NCI-H524 treated with DMSO at 0.1 percent for 48 hours (cell line): ENCODE measurements at regions not wholly inside any gene's neighbourhood (a gene's known extent, or its start where the extent isn't known, plus 50 kb on each side); places are given as distances from the start of the nearest gene placed in this dataset.

ENCODE experiments used
- DNase-seq: peaks from one replicate; lab custom pipeline; 2025; lab: John Stamatoyannopoulos, UW

DNA sequence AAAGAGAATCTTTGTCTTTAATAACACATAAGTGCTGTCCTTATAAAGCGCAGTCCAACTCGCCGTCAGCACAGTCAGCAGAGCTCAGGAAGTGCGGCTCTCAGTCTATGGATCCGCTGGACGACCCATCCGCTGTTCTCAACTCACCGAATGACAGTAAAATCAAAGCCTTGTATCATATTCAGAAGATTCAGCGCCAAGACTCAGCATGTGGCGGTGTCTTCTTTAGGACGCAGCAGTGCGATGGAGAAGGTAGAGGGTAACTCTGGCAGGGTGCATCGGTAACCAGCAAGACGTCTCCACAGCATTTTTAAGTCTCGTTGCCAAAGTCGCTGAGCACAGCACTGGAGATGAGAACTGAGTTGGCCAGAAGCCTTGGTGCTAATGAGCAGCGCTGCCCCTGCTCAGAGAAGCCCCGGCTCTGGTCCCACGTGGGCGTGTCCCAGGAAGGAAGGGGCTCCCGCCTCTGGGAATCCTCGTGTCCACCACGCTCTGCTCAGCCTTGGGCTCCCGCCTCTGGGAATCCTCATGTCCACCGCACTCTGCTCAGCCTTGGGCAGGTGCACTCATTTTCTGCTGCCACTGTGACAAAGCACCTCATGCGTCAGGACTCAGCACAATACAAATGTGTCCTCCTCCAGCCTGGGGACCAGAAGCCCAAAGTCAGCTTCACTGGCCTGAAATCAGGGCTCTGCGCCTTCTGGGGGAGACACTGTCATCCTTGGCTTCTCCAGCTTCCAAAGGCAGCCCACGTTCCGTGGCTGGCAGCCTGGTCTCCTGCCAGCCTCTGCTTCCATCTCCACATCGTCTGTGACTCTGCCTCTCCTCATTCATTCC is 238.0 kb upstream of the SALL3 start:
- no peak for DNase-seq

DNA sequence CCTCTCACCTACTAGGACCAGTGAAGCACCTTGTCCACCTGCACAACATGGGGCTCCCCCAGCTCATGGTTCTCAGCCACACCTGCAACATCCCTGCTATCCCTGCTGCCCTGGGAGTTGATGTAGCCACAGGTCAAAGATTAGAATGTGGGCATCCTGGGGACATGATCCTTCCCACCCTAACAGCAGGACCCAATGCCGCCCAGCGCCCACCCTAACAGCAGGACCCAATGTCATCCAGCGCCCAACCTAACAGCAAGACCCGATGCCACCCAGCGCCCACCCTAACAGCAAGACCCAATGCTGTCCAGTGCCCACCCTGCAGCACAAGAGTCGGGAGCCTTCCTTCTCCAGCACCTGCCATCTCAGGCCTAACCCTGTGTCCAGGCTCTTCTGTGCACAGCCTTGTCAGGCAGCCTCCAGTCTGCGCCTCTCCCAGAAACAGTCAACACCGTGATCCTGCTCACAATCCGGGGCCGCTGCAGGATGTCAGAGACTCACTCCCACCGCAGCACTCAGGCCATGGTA is 237.3 kb upstream of the SALL3 start:
- DNase-seq = no peak

DNA sequence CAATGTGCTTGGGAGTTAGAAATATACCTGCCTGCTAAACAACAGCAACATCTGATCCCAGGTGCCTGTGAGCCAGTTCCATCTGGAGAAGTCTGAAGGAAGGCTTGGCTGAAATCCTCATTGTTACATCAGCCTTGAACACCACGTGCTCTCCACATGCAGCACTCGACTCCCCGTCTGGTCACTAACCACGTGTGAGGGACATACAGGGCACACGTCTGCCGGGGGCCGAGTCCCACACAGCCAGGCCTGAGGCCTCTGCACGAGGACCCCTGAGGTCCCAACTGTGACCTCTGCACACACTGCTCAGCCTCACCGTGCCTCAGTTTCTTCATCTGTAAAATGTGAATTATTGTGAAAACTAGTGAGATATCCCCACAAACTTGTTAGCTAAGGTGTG is 236.5 kb upstream of the SALL3 start:
- no peak for DNase-seq

DNA sequence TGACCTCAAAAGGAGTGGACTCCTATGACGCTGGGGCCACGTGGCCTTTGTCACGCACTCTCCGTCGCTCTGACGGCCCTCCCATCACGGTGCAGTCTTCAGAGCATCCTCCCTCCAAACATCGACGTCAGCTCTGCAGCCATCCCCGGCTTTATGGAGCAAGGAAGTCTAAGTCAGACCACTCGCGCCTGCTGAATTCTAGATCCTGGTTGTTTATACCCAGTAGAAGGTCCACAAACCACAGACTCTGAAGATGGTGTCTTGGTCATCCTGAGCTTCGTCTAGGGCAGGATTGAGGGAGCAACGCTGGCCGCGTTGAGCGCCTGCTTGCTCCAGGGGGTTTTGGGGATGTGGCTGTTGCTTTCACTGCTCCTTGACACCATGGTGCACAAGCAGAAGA is 228.0 kb upstream of the SALL3 start:
- DNase-seq = no peak

DNA sequence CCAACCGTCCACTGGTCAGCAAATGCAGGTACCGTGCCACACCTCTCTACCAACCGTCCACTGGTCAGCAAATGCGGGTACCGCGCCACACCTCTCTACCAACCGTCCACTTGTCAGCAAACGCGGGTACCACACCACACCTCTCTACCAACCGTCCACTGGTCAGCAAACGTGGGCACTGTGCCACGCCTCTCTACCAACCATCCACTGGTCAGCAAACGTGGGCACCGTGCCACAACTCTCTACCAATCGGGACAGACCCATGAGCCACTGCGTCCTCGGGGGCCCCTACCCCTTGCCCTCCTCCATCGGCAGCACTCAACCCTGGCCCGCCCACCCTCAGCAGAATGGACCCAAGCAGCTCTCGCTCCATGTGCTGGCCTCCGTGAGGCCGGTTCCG is 226.4 kb upstream of the SALL3 start:
- DNase-seq = no peak

DNA sequence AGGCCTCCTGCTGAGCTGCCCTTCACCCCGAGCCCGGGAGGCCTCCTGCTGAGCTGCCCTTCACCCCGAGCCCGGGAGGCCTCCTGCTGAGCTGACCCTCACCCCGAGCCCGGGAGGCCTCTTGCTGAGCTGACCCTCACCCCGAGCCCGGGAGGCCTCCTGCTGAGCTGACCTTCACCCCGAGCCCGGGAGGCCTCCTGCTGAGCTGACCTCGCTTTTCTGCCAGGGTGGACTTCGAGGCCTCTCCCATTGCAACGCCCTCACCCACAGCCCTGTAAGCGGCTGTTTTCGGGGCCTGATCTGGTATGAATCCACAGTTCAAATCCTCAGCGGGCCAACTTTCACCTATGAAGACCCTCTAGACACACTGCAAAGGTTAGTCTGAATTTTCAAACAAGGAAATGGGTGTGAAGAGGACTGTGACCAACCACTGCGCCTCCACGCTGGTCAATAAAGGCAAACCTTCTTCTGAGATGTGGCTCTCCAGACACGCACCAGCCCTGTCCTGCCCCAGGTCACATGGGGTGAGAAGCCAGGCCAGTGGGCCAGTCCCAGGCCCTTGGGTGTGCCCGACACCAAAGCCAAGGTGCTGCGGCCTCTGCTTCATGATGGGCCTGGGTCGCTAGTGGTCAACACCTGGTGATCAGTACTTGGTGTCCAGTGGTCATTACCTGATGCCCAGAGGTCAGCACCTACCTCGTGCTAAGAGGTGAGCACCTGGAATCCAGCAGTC is 225.1 kb upstream of the SALL3 start:
- DNase-seq = no peak

DNA sequence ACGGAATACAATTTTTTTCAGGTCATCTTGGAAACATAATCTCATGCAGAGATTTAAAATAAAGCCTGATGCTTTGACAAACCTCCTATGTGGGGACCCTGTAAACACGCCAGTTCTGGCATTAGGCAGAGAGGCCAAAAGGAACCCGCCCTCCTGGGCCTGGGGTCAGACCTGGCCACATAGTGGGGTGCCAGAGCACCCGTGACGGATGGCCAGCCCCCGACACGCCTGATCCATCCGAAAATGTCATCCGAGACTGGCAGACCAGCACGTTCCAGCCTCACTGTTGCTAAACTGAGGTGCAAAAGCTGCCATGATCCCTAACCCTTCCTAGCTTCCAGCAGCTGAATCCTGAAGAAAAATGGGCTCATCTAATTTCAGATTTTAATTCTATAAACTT is 222.6 kb upstream of the SALL3 start:
- no peak for DNase-seq

DNA sequence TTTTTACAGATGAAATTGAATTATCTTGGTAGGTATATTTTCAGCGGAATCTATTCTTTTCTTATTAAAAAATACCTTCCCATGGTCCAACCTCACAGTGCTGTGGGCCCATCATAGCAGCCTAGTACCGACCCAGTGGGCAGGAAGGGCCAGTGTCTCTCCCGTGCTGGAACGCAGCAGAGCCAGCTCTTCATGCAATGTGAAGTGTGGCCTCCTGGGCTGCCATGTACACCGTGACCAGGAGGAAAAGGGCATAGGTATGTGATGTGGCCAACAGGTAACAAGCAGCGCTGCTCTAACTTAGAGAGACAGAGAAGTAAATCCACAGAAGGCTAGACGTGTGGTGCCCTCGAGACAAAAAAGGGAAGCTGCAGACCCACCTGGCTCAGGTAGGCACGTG is 221.1 kb upstream of the SALL3 start:
- DNase-seq = no peak

DNA sequence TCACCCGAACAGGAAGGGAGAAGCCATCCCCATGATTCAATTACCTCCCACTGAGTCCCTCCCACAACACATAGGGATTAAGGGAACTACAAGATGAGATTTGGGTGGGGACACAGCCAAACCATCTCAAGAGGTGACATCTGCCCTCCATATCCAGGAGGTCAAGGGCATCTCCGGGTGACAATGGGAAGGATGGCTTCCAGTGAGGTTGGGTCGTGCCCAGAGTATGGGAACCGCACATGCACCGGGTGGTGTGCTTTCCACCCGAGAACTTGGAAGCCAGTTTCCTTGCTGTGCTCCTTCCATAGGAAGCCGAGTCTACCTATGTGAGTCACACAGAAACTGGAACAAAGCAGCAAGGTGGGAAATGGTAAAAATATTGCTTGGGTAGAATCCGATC is 216.9 kb upstream of the SALL3 start:
- DNase-seq = no peak

DNA sequence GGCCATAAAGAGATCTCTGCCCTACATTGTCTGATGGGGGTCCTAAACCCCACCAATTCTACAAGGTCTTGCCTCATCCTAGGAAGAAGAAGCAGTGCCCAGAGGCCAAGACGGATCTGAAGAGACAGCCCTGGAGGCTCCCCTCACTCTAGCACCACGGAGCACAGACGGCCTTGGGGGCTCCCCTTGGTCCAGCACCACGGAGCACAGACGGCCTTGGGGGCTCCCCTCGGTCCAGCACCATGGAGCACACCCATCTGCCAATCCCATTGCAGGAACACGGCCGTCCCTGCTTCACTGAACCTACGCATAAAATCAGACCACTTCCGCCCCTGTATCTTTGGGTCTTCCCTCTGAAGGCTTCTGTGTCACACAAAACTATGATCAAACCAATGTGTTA is 215.1 kb upstream of the SALL3 start:
- DNase-seq = no peak

DNA sequence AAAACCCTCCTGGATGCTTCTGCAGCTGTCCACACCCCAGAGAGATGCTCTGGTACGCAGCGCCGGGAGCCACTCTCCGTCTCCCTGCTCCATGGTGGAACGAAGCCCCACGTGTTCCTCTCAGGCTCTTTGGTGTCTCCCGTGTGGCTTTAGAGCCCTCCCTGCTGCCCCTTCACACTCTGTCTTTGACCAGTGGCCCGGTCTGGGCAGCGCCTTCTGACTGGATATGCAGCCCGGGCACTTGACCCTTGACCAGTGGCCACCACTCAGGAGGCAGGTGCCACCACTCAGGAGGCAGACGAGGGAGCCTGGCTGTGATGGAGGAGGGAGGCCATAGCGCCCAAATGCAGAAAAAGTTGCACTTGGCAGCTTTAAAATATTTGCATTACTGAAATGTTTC is 214.5 kb upstream of the SALL3 start:
- no peak for DNase-seq

DNA sequence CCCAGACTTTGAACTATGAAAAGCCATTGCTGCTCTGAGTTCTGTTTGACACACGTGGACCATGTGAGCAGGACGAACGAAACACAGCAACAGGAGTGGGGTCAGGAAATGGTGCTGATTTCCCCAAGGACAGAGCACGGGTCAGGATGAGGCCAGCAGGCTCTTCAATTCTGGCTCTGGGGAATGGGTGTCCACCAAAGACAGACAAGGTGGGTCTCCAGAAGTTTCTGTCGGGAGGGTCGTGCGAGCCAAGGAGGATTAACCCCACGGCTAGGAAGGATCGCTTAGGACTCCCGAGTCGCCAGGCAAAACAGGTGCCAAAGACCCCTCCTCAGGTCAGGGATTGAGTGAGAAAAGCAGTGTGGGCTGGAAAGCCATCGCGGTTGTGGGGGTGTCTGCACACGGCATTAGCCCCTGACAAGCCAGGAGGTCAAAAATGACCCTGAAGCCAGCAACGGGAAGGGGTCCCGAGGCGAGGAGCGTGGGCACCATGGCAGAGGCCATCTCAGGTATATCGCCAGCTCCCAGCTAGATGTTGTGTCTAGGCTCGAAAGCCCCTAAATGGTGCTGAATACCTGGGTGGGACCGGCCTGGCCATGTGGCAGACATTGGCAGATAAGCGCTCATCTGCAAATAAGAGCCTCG is 213.9 kb upstream of the SALL3 start:
- DNase-seq = no peak

DNA sequence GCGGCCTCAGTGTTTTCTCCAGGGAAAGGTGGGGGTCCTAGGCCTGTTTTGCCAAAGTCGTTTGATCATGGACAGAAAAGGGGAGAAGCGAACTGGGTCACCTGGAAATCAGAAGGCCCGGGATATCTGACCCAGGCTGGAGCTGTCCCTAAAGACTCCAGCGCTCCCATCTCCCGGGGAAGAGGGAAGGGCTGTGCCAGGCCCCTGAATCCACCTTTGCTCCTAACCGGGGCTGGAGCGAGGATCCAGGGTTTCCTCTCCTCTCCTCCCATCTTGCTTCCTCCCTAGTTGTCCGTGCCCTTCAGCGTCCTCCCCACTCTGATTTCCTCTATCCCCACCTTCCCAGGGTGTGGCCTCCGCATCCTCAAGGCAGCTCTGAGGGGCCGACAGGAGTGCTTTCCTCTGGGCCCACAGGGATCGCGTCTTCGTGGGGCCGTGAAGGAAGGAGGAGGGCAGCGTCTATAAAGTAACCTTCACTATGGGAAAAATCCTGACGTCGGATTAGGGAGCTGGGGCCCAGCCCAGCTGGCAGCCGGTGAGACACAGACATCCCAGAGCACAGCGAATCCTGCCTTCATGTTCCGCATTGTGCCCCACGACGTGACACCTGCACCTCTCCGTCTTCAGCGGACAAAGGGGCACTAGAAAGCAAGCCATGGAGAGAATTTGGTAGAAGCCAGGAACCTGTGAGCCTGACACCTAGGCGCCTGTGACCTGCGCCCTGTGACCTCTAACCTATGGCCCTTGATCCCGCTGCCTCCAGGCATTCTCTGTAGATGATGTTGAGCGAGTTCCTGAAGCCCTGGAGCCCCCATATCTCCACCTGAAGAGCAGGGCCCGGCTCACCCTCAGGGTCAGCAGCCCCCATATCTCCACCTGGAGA is 212.7 kb upstream of the SALL3 start:
- no peak for DNase-seq

DNA sequence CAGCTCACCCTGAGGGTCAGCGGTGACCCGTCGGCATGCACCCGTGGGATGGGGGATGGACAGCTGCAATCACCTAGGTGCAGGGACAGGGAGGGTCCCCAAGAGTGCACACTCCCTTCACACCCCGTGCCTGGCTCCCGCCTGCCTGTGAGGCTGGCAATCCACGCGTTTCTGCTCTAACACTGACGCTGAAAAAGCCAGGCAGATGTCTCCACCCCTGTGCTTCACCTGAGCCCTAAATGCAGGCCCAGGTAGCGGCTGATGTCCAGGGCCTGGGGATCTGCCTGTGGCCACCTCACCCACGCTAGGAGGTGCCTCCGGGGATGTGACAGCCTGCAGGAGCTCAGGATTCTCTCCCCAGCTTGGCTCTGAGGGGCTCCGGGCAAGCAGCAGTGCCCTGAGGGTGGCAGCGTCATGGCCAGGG is 212.0 kb upstream of the SALL3 start:
- no peak for DNase-seq

DNA sequence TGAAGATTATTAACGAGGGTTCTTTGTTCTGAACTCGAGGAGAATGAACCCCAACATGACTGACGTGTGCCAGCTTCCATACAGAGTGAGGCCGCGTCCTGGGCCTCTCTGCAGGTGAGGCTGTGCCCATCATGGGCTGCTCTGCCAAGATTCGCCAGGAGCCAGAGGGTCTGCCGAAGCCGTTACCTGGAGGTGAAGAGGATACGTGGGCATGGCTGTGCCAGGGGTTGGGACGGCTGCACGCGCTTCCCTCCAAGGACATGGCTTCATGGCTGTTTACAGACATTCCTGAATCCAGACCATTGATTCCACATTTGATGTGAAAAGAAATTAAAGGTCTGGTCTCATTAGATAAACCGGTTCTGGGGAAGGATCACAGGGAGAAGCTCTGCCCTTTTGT is 211.4 kb upstream of the SALL3 start:
- DNase-seq = no peak

DNA sequence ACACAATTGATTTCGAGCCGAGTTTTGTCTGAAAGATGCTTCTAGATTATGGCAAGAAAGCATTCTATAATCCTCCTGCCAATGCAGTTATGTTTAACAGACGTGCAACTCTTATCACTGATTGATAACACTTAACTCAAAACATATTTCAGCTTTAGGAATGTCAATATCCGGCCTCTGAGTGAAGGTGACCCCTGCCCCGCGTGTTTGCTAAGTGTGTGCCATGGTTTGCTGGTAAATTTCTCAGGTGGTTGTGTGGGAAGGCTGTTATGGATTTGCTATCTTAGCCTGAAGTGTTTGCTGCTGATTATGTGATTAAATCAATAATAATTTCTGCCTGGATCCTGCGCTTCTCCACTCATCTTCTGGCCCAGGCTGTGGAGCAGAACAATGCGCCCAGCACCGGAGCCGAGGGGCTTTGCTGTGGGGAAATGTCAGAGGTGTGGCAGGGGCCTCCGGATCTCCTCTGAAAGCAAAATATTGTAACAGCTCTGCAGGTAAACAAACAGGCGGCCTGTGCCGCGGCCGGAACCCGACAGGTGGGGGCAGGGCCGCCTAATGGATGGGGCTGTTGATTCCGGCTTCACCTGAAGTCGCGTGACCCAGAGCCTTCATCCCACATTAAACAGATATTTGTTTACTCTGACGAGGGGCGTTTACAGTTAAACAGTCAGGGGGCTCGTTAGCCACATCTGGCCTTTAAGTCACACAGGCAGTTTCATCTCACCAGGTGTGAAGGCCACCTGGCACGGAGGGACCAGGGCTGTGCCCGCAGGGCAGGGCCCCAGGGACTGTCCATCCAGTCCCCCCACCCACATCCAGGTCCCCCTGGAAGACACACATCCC is 210.7 kb upstream of the SALL3 start:
- DNase-seq = no peak

DNA sequence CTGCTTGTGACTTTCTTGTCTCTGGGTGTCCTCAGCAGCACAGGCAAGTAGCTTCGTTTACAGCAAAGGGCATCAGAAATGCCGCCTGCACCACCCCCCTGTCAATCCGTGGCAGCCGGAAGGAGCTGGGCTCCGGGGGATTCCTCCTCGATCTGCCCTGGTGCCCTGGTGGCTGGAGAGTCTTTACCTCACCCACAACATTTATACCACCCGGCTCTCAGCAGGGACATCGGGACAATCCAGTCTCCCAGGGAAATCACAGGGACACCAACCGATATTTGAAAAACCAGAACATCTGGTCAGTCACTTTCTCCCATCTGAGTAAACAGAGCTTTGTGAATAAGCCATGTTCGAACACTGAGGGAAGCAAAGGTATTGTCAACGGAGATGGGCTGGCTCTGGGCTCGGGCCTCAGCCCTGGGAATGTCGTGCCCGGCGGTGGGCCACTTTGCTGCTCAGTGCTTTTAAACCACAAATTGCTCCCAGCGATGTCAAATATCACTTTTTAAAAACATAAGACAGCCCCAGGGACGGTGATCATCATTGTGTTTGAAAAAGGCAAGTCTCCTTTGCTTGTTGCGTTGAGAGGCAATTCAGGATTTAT is 210.0 kb upstream of the SALL3 start:
- DNase-seq = no peak

DNA sequence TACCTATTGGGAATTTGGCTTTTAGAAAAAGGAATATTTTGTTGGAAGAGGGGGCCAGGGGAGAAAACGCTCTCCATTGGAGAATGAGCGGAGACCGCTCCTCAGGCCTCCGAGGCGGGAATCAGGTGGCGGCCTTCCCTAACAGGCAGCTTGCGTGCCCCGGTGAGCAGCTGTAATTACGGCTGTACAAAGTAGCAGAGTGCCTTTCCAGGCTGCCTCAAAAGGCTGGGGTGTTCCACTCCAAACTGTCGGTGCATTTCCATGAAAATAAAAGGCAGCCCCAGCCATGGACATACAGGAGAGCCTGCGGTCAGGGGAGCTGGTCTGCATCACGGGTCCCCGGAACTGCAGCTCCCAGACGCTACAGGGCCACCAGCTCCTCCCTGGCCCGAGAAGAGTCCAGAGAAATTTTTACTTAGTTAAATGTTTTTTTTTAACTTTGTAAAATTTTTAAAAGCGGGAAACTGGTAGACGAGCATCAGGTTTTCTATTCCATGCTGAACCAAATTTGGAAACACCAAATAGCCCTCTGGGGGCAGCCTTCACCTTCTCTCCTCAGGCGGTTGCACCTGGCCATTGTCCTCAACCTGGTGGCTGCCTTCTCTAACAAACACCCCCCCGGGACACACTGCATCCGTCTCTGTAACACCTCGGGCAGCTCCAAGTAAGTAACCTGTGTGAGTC is 209.3 kb upstream of the SALL3 start:
- DNase-seq = no peak

DNA sequence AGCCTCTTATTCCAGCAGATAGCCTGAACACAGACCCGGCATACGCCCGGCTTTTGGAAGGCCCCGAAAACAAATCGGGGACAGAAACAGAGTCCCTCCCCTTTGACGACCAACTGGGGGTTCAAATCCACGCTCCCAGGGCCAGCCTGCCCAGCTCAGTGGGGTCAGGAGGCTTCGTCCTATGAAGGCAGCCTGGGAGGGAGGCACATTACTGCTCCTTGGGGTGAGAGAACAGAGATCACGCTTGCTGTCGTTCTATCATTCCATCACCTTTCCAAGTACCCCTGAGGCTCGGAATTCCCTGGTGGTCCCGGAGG is 208.8 kb upstream of the SALL3 start:
- no peak for DNase-seq
